Urinary bladder (tissue), 3 donors: ENCODE measurements at regions not wholly inside any gene's neighbourhood (a gene's known extent, or its start where the extent isn't known, plus 50 kb on each side); places are given as distances from the start of the nearest gene placed in this dataset.

Experiments used
- DNase-seq: peaks from one replicate; pipeline ENCODE4 v3.0.0-alpha.2; 2015; ENCODE audit errors: extremely low spot score
- H3K27ac ChIP-seq: one replicate; pipeline ENCODE4 v1.5.1; 2013; ENCODE audit warnings: low read depth, mild to moderate bottlenecking, moderate library complexity
- H3K36me3 ChIP-seq: one replicate; pipeline ENCODE4 v1.6.1; 2013; ENCODE audit warnings: mild to moderate bottlenecking, moderate library complexity; ENCODE audit not compliant: insufficient read depth
- H3K4me1 ChIP-seq: one replicate; pipeline ENCODE4 v1.6.1; 2013; ENCODE audit warnings: mild to moderate bottlenecking, moderate library complexity; ENCODE audit not compliant: insufficient read depth
- H3K4me3 ChIP-seq: one replicate; pipeline ENCODE4 v1.5.1; 2013; ENCODE audit warnings: low read depth, low read length
- WGBS: extraction: QIAGEN DNeasy Blood & Tissue Kit; methylation state at CpG from one replicate; pipeline ENCODE4 v1.1.7; 2013; 5-methylcytosine and 5-hydroxymethylcytosine counted together
- donor health status: healthy with polysubstance abuse.
- donor health status: healthy.

GRCh38 chr21:31609081-31609480, 50.4 kb upstream of the SOD1 start:
- DNase-seq, result no peak
- no peaks in the 10 kb centered on the region for H3K36me3 ChIP-seq
- no peaks in the 10 kb centered on the region for H3K4me1 ChIP-seq
- WGBS, result 55% methylated on average over 4 of the region's 4 CpGs
- H3K4me3 ChIP-seq, result no peak overlapping the region
- no peak overlapping the region for H3K27ac ChIP-seq

- 93% methylated on average over 4 of the region's 4 CpGs for WGBS
- no peaks in the 10 kb centered on the region for H3K36me3 ChIP-seq
- no peak overlapping the region for H3K4me3 ChIP-seq
- DNase-seq, result no peak
- no peaks in the 10 kb centered on the region for H3K4me1 ChIP-seq
- no peak overlapping the region for H3K27ac ChIP-seq
These were observed 51.7 kb upstream of the SOD1 start for GRCh38 chr21:31607791-31608190.

- Histone ChIP-seq H3K36me3 (no peaks in the 10 kb centered on the region), H3K4me3 (no peak overlapping the region), H3K27ac (no peak overlapping the region), H3K4me1 (no peaks in the 10 kb centered on the region)
- no peak for DNase-seq
- 89% methylated on average over 11 of the region's 11 CpGs for WGBS
These were observed 53.2 kb upstream of the SOD1 start for GRCh38 chr21:31606081-31606874.

- H3K27ac ChIP-seq, result no peak overlapping the region
- no peaks in the 10 kb centered on the region for H3K36me3 ChIP-seq
- DNase-seq, result no peak
- no peaks in the 10 kb centered on the region for H3K4me1 ChIP-seq
- WGBS, result 37% methylated on average over 11 of the region's 11 CpGs
- H3K4me3 ChIP-seq, result no peak overlapping the region
These were observed 54.8 kb upstream of the SOD1 start for GRCh38 chr21:31604591-31605190.

- DNase-seq, result no peak
- Histone ChIP-seq H3K4me1 (no peaks in the 10 kb centered on the region), H3K36me3 (no peaks in the 10 kb centered on the region), H3K27ac (no peak overlapping the region), H3K4me3 (no peak overlapping the region)
- WGBS, result 78% methylated on average over 5 of the region's 5 CpGs
These were observed 59.9 kb upstream of the SOD1 start for GRCh38 chr21:31599563-31599962.

- H3K27ac ChIP-seq, result no peak overlapping the region
- no peaks in the 10 kb centered on the region for H3K4me1 ChIP-seq
- no peak for DNase-seq
- 64% methylated on average over 3 of the region's 3 CpGs for WGBS
- no peak overlapping the region for H3K4me3 ChIP-seq
- no peaks in the 10 kb centered on the region for H3K36me3 ChIP-seq
These were observed 60.5 kb upstream of the SOD1 start for GRCh38 chr21:31599013-31599412.

GRCh38 chr21:31597683-31598082, 61.8 kb upstream of the SOD1 start:
- Histone ChIP-seq H3K27ac (no peak overlapping the region), H3K4me3 (no peak overlapping the region), H3K36me3 (no peaks in the 10 kb centered on the region), H3K4me1 (no peaks in the 10 kb centered on the region)
- no peak for DNase-seq
- WGBS, result 86% methylated on average over 14 of the region's 14 CpGs

- WGBS, result 94% methylated on average over 8 of the region's 8 CpGs
- DNase-seq, result no peak
- H3K36me3 ChIP-seq, result no peaks in the 10 kb centered on the region
- H3K4me1 ChIP-seq, result no peaks in the 10 kb centered on the region
- no peak overlapping the region for H3K4me3 ChIP-seq
- no peak overlapping the region for H3K27ac ChIP-seq
These were observed 63.4 kb upstream of the SOD1 start for GRCh38 chr21:31596055-31596454.

GRCh38 chr21:31594726-31595125, 64.8 kb upstream of the SOD1 start:
- DNase-seq, result no peak
- 92% methylated on average over 6 of the region's 6 CpGs for WGBS
- Histone ChIP-seq H3K4me3 (no peak overlapping the region), H3K36me3 (no peaks in the 10 kb centered on the region), H3K4me1 (no peaks in the 10 kb centered on the region), H3K27ac (no peak overlapping the region)

- no peak for DNase-seq
- Histone ChIP-seq H3K36me3 (no peaks in the 10 kb centered on the region), H3K4me3 (no peak overlapping the region), H3K27ac (no peak overlapping the region), H3K4me1 (no peaks in the 10 kb centered on the region)
- 88% methylated on average over 3 of the region's 3 CpGs for WGBS
These were observed 65.2 kb upstream of the SOD1 start for GRCh38 chr21:31594279-31594678.

- Histone ChIP-seq H3K36me3 (no peaks in the 10 kb centered on the region), H3K4me3 (no peak overlapping the region), H3K4me1 (no peaks in the 10 kb centered on the region), H3K27ac (no peak overlapping the region)
- no peak for DNase-seq
- WGBS, result 38% methylated on average over 13 of the region's 13 CpGs
These were observed 66.4 kb upstream of the SOD1 start for GRCh38 chr21:31592963-31593560.

GRCh38 chr21:31592516-31592915, 67.0 kb upstream of the SOD1 start:
- 91% methylated on average over 3 of the region's 3 CpGs for WGBS
- Histone ChIP-seq H3K4me3 (no peak overlapping the region), H3K36me3 (no peaks in the 10 kb centered on the region), H3K4me1 (no peaks in the 10 kb centered on the region), H3K27ac (no peak overlapping the region)
- DNase-seq, result no peak

- H3K36me3 ChIP-seq, result no peaks in the 10 kb centered on the region
- H3K4me3 ChIP-seq, result no peak overlapping the region
- H3K4me1 ChIP-seq, result no peaks in the 10 kb centered on the region
- no peak for DNase-seq
- WGBS, result 86% methylated on average over 3 of the region's 3 CpGs
- H3K27ac ChIP-seq, result no peak overlapping the region
These were observed 69.7 kb upstream of the SOD1 start for GRCh38 chr21:31589820-31590219.

GRCh38 chr21:31586118-31586517, 73.4 kb upstream of the SOD1 start:
- H3K4me3 ChIP-seq, result no peak overlapping the region
- H3K36me3 ChIP-seq, result no peaks in the 10 kb centered on the region
- WGBS, result 58% methylated on average over 6 of the region's 6 CpGs
- H3K4me1 ChIP-seq, result no peaks in the 10 kb centered on the region
- H3K27ac ChIP-seq, result no peak overlapping the region
- no peak for DNase-seq
